HCT116 (cell line): ENCODE measurements at regions not wholly inside any gene's neighbourhood (a gene's known extent, or its start where the extent isn't known, plus 50 kb on each side); places are given as distances from the start of the nearest gene placed in this dataset.

Source experiments
- ATAC-seq: fragments of 200-7000 bp; cut with Tn5 transposase; 2 replicates; pipeline ENCODE4 v1.9.1; 2020; ENCODE audit warnings: mild to moderate bottlenecking, moderate library complexity
- BruUV-seq: library from RNA; stranded (reverse); fragments of 400-500 nt; replicated peaks from 2 replicates; lab custom pipeline; 2021; lab: Mats Ljungman, UMichigan
- CTCF ChIA-PET: fragments of 300-600 bp; sonication (Branson Sonifier 250); formaldehyde crosslinking; loops from one replicate; lab custom pipeline; 2021; ENCODE audit warnings: antibody characterized with exemption; lab: Charles Lee
- POLR2A ChIA-PET: fragments of 300-600, 350-600 bp; sonication (Branson Sonifier 250); formaldehyde crosslinking; loops from one replicate; lab custom pipeline; 2021; ENCODE audit warnings: antibody characterized with exemption; lab: Charles Lee
- RAD21 ChIA-PET, 2 experiments: fragments of 300-600 bp; sonication (Branson Sonifier 250); formaldehyde crosslinking; loops; one replicate each; lab custom pipeline; 2023; ENCODE audit warnings: low total read pairs in 2 of 2; ENCODE audit not compliant: uncharacterized antibody in 2 of 2, unreplicated experiment in 2 of 2, low non-redundant PET in 1 of 2; lab: Charles Lee
- DNase-seq: peaks from one replicate; pipeline ENCODE4 v3.0.0-alpha.2; 2010; ENCODE audit warnings: low read depth, low spot score
- H2AFZ ChIP-seq: fragments of 200-600 bp; shearing (Covaris generic), sonication (generic); 2 replicates; pipeline ENCODE4 v1.6.1; 2017; ENCODE audit warnings: low read depth, mixed run types, mixed read lengths, antibody characterized with exemption, low read length; ENCODE audit not compliant: poor library complexity, severe bottlenecking
- H3K27ac ChIP-seq: 2 replicates; pipeline ENCODE4 v1.5.1; 2012; ENCODE audit warnings: low read depth, low read length
- H3K27me3 ChIP-seq: fragments of 200-600 bp; sonication (generic); 2 replicates; pipeline ENCODE4 v1.6.1; 2016; ENCODE audit warnings: mixed run types, low read length, mixed read lengths; ENCODE audit not compliant: insufficient read depth
- H3K36me3 ChIP-seq, 2 experiments: fragments of 200-500 bp in 1 of 2; fragments of 200-600 bp in 1 of 2; sonication (Bioruptor generic) in 1 of 2; sonication (generic) in 1 of 2; 2 replicates each; pipeline versions ENCODE4 v1.5.1 to v1.6.1; 2014 to 2016; ENCODE audit warnings: low read length in 2 of 2, inconsistent platforms in 1 of 2, mixed read lengths in 1 of 2, mixed run types in 1 of 2; ENCODE audit not compliant: insufficient read depth in 2 of 2, control insufficient read depth in 1 of 2
- H3K4me1 ChIP-seq, 2 experiments: fragments of 200-600 bp in 1 of 2; sonication (generic) in 1 of 2; 2 replicates each; pipeline versions ENCODE4 v1.5.1 to v1.6.1; 2012 to 2017; ENCODE audit warnings: low read length in 2 of 2, inconsistent platforms in 1 of 2, mild to moderate bottlenecking in 1 of 2, mixed read lengths in 1 of 2, mixed run types in 1 of 2, moderate library complexity in 1 of 2; ENCODE audit not compliant: insufficient read depth in 2 of 2, control insufficient read depth in 1 of 2
- H3K4me2 ChIP-seq: fragments of 200-600 bp; sonication (generic); 2 replicates; pipeline ENCODE4 v1.6.1; 2017; ENCODE audit warnings: mixed run types, low read length, mixed read lengths
- H3K4me3 ChIP-seq, 2 experiments: fragments of 200-600 bp in 1 of 2; sonication (generic) in 1 of 2; replicated peaks in 1 of 2; 2 replicates each; pipeline ENCODE4 v1.5.1; 2011 to 2016; ENCODE audit warnings: low read length in 2 of 2, control low read depth in 1 of 2, low read depth in 1 of 2, mild to moderate bottlenecking in 1 of 2, mixed read lengths in 1 of 2, mixed run types in 1 of 2
- H3K79me2 ChIP-seq: fragments of 200-600 bp; sonication (generic); 2 replicates; pipeline ENCODE4 v1.6.1; 2017; ENCODE audit warnings: mild to moderate bottlenecking, mixed run types, low read length, moderate library complexity, mixed read lengths; ENCODE audit not compliant: insufficient read depth
- H3K9ac ChIP-seq: fragments of 200-600 bp; sonication (generic); 2 replicates; pipeline ENCODE4 v1.6.1; 2016; ENCODE audit warnings: low read length, mixed read lengths
- H3K9me2 ChIP-seq: fragments of 200-600 bp; sonication (generic), shearing (Covaris generic); 2 replicates; pipeline ENCODE4 v1.6.1; 2017; ENCODE audit warnings: mixed run types, mild to moderate bottlenecking, moderate library complexity; ENCODE audit not compliant: insufficient read depth
- H3K9me3 ChIP-seq, 2 experiments: fragments of 200-500 bp in 1 of 2; fragments of 200-600 bp in 1 of 2; sonication (Bioruptor generic) in 1 of 2; sonication (generic) in 1 of 2; 2 replicates each; pipeline ENCODE4 v1.6.1; 2014 to 2017; ENCODE audit warnings: low read length in 2 of 2, mixed read lengths in 2 of 2, inconsistent platforms in 1 of 2, low read depth in 1 of 2, mild to moderate bottlenecking in 1 of 2, mixed run types in 1 of 2, moderate library complexity in 1 of 2; ENCODE audit not compliant: control insufficient read depth in 1 of 2, insufficient read depth in 1 of 2
- H4K20me1 ChIP-seq: fragments of 200-600 bp; sonication (generic), shearing (Covaris generic); 2 replicates; pipeline ENCODE4 v1.6.1; 2017; ENCODE audit warnings: mixed run types, mild to moderate bottlenecking, moderate library complexity; ENCODE audit not compliant: insufficient read depth
- ATF3 ChIP-seq: IDR thresholded peaks from 2 replicates; pipeline ENCODE4 v1.6.1; 2012
- CEBPB ChIP-seq: IDR thresholded peaks from 2 replicates; pipeline ENCODE4 v1.6.1; 2012; ENCODE audit warnings: low read depth
- CTCF ChIP-seq, 3 experiments: fragments of 200-600 bp in 1 of 3; sonication (generic) in 1 of 3; IDR thresholded peaks in 2 of 3; conservative IDR thresholded peaks in 1 of 3; 2 replicates each; pipeline ENCODE4 v1.5.1; 2012 to 2017; ENCODE audit warnings: low read depth in 2 of 3, low read length in 2 of 3, antibody characterized with exemption in 1 of 3, borderline replicate concordance in 1 of 3, control low read depth in 1 of 3, mild to moderate bottlenecking in 1 of 3, mixed read lengths in 1 of 3, mixed run types in 1 of 3, moderate library complexity in 1 of 3; ENCODE audit not compliant: insufficient read depth in 1 of 3
- EZH2 ChIP-seq: fragments of 200-600 bp; sonication (generic); IDR thresholded peaks from 2 replicates; pipeline ENCODE4 v1.6.1; 2017; ENCODE audit warnings: antibody characterized with exemption, mixed run types
- EZH2phosphoT487 ChIP-seq: fragments of 200-600 bp; IDR thresholded peaks from 2 replicates; pipeline ENCODE4 v1.6.1; 2018; ENCODE audit warnings: antibody characterized with exemption, borderline replicate concordance
- FOSL1 ChIP-seq: IDR thresholded peaks from 2 replicates; pipeline ENCODE4 v1.6.1; 2012; ENCODE audit warnings: low read depth
- JUND ChIP-seq: IDR thresholded peaks from 2 replicates; pipeline ENCODE4 v1.6.1; 2012
- MAX ChIP-seq: IDR thresholded peaks from 2 replicates; pipeline ENCODE4 v1.6.1; 2012
- POLR2A ChIP-seq: IDR thresholded peaks from 2 replicates; pipeline ENCODE4 v1.7.0; 2011; ENCODE audit warnings: borderline replicate concordance; ENCODE audit not compliant: insufficient read depth, insufficient read length; ENCODE audit errors: extremely low read depth
- POLR2AphosphoS5 ChIP-seq: IDR thresholded peaks from 2 replicates; pipeline ENCODE4 v1.6.1; 2011; ENCODE audit warnings: mild to moderate bottlenecking, low read depth, low read length, moderate library complexity
- REST ChIP-seq: IDR thresholded peaks from 2 replicates; pipeline ENCODE4 v1.6.1; 2012; ENCODE audit warnings: low read depth
- SIN3A ChIP-seq: IDR thresholded peaks from 2 replicates; pipeline ENCODE4 v1.6.1; 2012; ENCODE audit warnings: low read depth
- SRF ChIP-seq: IDR thresholded peaks from 2 replicates; pipeline ENCODE4 v1.6.1; 2012; ENCODE audit warnings: low read depth
- YY1 ChIP-seq: IDR thresholded peaks from 2 replicates; pipeline ENCODE4 v1.6.1; 2011; ENCODE audit warnings: low read length, low read depth, moderate library complexity, mild to moderate bottlenecking; ENCODE audit not compliant: insufficient replicate concordance; ENCODE audit errors: extremely low read depth
- ZFX ChIP-seq: fragments of 450-650 bp; IDR thresholded peaks from 2 replicates; pipeline ENCODE4 v1.6.1; 2017
- ZNF274 ChIP-seq: fragments of 200-500 bp; sonication (Bioruptor generic); IDR thresholded peaks from 2 replicates; pipeline ENCODE4 v1.6.1; 2014; ENCODE audit warnings: mild to moderate bottlenecking, low read depth, low read length, inconsistent platforms
- intact Hi-C: fragments of 100-400 bp; cut with micrococcal nuclease; formaldehyde crosslinking; loops from 2 replicates; pipeline ENCODE4 v1.10.0; 2022

DNA sequence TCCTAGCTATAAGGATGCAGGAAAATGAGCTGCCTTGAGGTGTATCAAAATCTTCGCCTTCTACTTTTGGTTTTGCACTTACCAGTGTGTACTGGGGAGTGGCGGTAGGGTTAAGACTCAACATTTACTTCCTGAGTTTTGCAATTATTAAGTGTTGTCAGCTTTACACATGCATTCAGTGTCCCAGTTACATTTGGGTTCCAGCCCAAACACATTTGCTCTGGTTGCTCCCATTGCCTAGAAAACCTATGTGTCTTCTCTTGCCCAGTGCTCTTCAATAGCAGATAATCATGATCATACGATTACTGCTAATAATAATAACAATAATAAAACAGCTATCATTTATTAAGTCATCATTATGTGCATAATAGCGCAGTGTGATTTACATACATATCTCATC lies 241.5 kb upstream of the PAPPA start:
- Histone ChIP-seq H4K20me1 (no peaks in the 10 kb centered on the region; the same call in 1 of the 2 replicates), H3K27ac (no peak overlapping the region), H3K9ac (no peak overlapping the region), H3K9me3 (no peaks in the 10 kb centered on the region), H3K9me2 (no peaks in the 10 kb centered on the region), H3K4me3 (no peak overlapping the region), H3K27me3 (no peaks in the 10 kb centered on the region), H2AFZ (no peak overlapping the region), H3K36me3 (no peaks in the 10 kb centered on the region), H3K4me2 (no peak overlapping the region), H3K4me1 (no peaks in the 10 kb centered on the region), H3K79me2 (no peaks in the 10 kb centered on the region)
- DNase-seq (no peak), ATAC-seq (no peak)
- ChIA-PET RAD21 (no interaction called here), POLR2A (no interaction called here), CTCF (interaction anchor here (1.1 kb wide), 1 partner anchor 29 kb away, joined by 3 read pairs; no protein-coding TSS in a partner anchor)
- intact Hi-C loops: no loop called here
- TF ChIP-seq FOSL1 (no peak), ZNF274 (no peak), EZH2 (no peak), JUND (no peak), ZFX (no peak), ATF3 (no peak), POLR2A (no peak), EZH2phosphoT487 (no peak), SRF (no peak), MAX (no peak), SIN3A (no peak), CTCF (IDR thresholded peaks at IDR 0.05 in 2 of 3, conservative IDR thresholded peaks at IDR 0.05 in 1 of 3; ENCODE audit: borderline replicate concordance in 1 of 3, insufficient read depth in 1 of 3, low read depth in 2 of 3, low read length in 2 of 3) (no peak), REST (no peak), CEBPB (no peak), POLR2AphosphoS5 (no peak), YY1 (no peak)
- BruUV-seq: no TSS peak
